MCF 10A (cell line): ENCODE measurements at regions not wholly inside any gene's neighbourhood (a gene's known extent, or its start where the extent isn't known, plus 50 kb on each side); places are given as distances from the start of the nearest gene placed in this dataset.
A peak's percentile ranks its signal among the peaks of the same experiment; 100 is the strongest.

Experiments used
- BruUV-seq: library from RNA; stranded (reverse); fragments of 400-500 nt; replicated peaks from 2 replicates; lab custom pipeline; 2021; lab: Mats Ljungman, UMichigan
- CTCF ChIA-PET: fragments of 300-600 bp; sonication (Branson Sonifier 250); formaldehyde crosslinking; extraction: SDS; loops from one replicate; lab custom pipeline; 2021; ENCODE audit warnings: antibody characterized with exemption, inconsistent platforms; lab: Yijun Ruan, JAX
- POLR2A ChIA-PET: fragments of 300-600, 350-650 bp; sonication (Branson Sonifier 250); formaldehyde crosslinking; extraction: SDS; loops from one replicate; lab custom pipeline; 2020; ENCODE audit warnings: antibody characterized with exemption, inconsistent platforms; lab: Yijun Ruan, JAX
- DNase-seq: peaks from one replicate; pipeline ENCODE4 v3.0.0-alpha.2; 2018; ENCODE audit not compliant: unreplicated experiment
- H3K27ac Mint-ChIP-seq: one replicate; pipeline ENCODE4 v1.8.0; 2022; ENCODE audit warnings: mild to moderate bottlenecking, low read depth, mixed read lengths; ENCODE audit not compliant: unreplicated experiment
- H3K27me3 Mint-ChIP-seq: one replicate; pipeline ENCODE4 v1.8.0; 2022; ENCODE audit warnings: mixed read lengths; ENCODE audit not compliant: insufficient read depth, unreplicated experiment
- H3K36me3 Mint-ChIP-seq: one replicate; pipeline ENCODE4 v1.8.0; 2022; ENCODE audit warnings: mild to moderate bottlenecking, moderate library complexity, mixed read lengths; ENCODE audit not compliant: insufficient read depth, unreplicated experiment
- H3K4me1 Mint-ChIP-seq: one replicate; pipeline ENCODE4 v1.8.0; 2022; ENCODE audit warnings: mixed read lengths; ENCODE audit not compliant: insufficient read depth, unreplicated experiment
- H3K4me3 Mint-ChIP-seq: one replicate; pipeline ENCODE4 v1.8.0; 2022; ENCODE audit warnings: mild to moderate bottlenecking, moderate library complexity, mixed read lengths; ENCODE audit not compliant: unreplicated experiment
- H3K9me3 Mint-ChIP-seq: one replicate; pipeline ENCODE4 v1.8.0; 2022; ENCODE audit warnings: mixed read lengths; ENCODE audit not compliant: unreplicated experiment
- intact Hi-C: fragments of 100-400 bp; cut with micrococcal nuclease; formaldehyde crosslinking; loops from 2 replicates; pipeline ENCODE4 v1.14.1; 2022
- TF ChIP-seq, protein P1 (sequence below): fragments of 200-600 bp; IDR thresholded peaks from one replicate; pipeline ENCODE4 v1.8.0; 2022; ENCODE audit warnings: antibody characterized with exemption, mild to moderate bottlenecking; ENCODE audit not compliant: unreplicated experiment

DNA sequence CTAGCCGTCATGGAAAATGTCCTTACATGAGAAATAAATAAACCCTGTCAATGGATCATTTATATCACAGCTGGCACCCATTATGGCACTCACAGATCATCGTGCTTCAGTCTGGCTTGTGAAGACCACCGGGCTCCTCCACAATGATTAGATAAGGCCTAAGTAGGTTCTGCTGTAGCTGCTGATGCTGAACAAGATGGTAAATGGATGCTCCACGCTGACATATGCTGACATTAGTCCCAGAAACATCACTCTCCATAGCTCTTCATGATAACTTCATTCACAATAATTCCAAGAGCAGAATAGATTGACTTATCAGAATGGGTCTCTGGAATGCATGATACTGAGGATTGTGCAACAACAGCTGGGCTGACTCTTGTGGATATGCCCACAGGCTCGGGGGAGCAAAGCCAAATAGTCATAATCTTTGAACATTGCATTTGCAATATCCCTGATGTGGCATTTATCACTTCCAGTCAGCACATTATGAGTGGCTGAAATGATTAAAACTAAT, 63.8 kb upstream of the RXFP2 start:
- BruUV-seq, result no TSS peak
- intact Hi-C loops, result no loop called here
- Mint-ChIP-seq H3K27me3 (peaks cover 21% of the 10 kb centered on the region), H3K36me3 (no peaks in the 10 kb centered on the region), H3K4me3 (no peak overlapping the region), H3K4me1 (peaks cover 6% of the 10 kb centered on the region), H3K27ac (no peak overlapping the region), H3K9me3 (no peaks in the 10 kb centered on the region)
- CTCF ChIA-PET, result interaction anchor here (0.6 kb wide), 1 partner anchor 24 kb away, joined by 4 read pairs; no protein-coding TSS in a partner anchor
- peak; percentile 21 for DNase-seq
- TF ChIP-seq, protein P1, sequence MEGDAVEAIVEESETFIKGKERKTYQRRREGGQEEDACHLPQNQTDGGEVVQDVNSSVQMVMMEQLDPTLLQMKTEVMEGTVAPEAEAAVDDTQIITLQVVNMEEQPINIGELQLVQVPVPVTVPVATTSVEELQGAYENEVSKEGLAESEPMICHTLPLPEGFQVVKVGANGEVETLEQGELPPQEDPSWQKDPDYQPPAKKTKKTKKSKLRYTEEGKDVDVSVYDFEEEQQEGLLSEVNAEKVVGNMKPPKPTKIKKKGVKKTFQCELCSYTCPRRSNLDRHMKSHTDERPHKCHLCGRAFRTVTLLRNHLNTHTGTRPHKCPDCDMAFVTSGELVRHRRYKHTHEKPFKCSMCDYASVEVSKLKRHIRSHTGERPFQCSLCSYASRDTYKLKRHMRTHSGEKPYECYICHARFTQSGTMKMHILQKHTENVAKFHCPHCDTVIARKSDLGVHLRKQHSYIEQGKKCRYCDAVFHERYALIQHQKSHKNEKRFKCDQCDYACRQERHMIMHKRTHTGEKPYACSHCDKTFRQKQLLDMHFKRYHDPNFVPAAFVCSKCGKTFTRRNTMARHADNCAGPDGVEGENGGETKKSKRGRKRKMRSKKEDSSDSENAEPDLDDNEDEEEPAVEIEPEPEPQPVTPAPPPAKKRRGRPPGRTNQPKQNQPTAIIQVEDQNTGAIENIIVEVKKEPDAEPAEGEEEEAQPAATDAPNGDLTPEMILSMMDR, result no peak
- POLR2A ChIA-PET, result interaction anchor here (0.5 kb wide), 1 partner anchor 402 kb away, joined by 4 read pairs; no protein-coding TSS in a partner anchor

DNA sequence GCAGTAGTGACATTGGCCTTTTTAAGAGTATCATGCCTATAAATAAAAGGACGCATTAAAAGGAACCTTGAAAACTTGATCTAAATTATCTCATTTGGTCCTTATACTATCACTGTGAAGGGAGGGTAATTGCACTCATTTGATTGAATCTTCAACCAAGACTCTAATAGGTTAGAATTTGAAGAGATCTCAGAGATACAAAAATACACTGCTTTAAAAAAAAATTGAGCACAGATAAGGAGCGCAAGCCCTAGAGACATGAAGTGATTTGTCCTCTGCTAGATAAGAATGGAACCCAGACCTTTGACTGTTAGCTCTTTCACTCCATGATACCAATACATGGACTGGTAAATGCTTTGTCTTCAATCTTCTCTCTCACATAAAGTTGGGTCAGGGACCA, 58.2 kb upstream of the RXFP2 start:
- TF ChIP-seq, protein P1, result no peak
- DNase-seq, result no peak
- Mint-ChIP-seq H3K36me3 (no peaks in the 10 kb centered on the region), H3K27ac (no peak overlapping the region), H3K4me1 (no peaks in the 10 kb centered on the region), H3K9me3 (no peaks in the 10 kb centered on the region), H3K27me3 (peaks cover 48% of the 10 kb centered on the region), H3K4me3 (no peak overlapping the region)
- intact Hi-C loops, result no loop called here
- no TSS peak for BruUV-seq
- ChIA-PET CTCF (no interaction called here), POLR2A (no interaction called here)

DNA sequence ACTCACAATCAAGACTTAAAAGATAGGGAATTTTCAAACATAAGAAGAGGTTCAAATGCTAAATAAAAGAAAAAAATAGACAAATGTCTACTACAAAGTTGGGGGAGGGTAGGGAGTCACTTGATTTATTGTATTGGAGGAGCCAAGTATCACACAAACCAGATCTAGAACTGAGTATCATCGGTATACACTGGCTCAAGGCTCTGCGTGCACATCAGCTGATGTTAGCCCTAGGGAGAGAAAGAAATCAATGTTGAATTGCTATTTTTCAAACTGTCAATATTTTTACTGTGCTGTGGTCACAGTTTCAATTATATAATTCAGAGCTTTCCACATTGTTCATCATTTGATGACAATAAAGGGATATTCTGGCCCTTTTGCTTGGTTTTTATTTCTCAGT, 54.9 kb upstream of the RXFP2 start:
- no peaks in the 10 kb centered on the region for H3K36me3 Mint-ChIP-seq
- BruUV-seq, result no TSS peak
- H3K27ac Mint-ChIP-seq, result no peak overlapping the region
- POLR2A ChIA-PET, result no interaction called here
- no peak overlapping the region for H3K4me3 Mint-ChIP-seq
- no peaks in the 10 kb centered on the region for H3K4me1 Mint-ChIP-seq
- CTCF ChIA-PET, result interaction anchor here (0.9 kb wide), 1 partner anchor 57 kb away, joined by 5 read pairs; no protein-coding TSS in a partner anchor
- TF ChIP-seq, protein P1, result no peak
- intact Hi-C loops, result no loop called here
- no peak for DNase-seq
- no peaks in the 10 kb centered on the region for H3K9me3 Mint-ChIP-seq
- H3K27me3 Mint-ChIP-seq, result peaks cover 70% of the 10 kb centered on the region

DNA sequence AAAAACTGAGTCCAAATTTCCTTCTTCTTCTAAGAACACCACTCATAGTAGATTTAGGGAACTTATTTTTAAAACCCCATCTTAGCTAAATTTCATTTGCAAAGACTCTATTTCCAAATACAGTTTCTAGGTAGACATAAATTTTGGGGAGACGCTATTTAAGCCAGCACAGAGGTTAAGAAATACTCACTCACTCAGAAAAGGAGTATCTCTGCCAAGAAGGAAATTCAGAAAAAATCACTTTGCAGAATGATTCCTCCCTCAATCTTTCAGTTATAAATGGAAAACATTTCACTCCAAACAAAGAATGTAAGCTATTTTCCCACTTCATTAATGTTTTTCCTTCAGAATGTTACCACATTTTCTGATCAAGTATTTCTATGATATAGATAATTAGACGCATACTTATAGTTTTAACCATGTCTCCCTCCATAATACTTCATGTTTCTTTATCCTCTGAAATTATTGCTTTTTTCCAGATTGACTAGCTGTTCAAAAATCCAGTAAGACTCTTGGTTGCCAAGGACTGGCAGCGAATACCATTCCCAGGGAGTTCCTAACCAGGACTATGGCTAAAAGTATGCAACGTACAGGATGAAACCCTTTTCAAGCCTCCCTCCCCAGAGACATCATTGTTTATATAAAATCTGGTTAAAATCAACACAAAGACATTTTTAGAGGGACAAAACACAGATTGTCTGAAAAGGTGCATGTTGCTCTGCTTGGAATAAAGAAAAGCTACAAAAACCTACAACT, 52.5 kb upstream of the RXFP2 start:
- TF ChIP-seq, protein P1, result no peak
- H3K27ac Mint-ChIP-seq, result no peak overlapping the region
- DNase-seq, result no peak
- H3K36me3 Mint-ChIP-seq, result no peaks in the 10 kb centered on the region
- H3K9me3 Mint-ChIP-seq, result no peaks in the 10 kb centered on the region
- BruUV-seq, result no TSS peak
- intact Hi-C loops, result no loop called here
- H3K27me3 Mint-ChIP-seq, result peaks cover 75% of the 10 kb centered on the region
- ChIA-PET POLR2A (no interaction called here), CTCF (no interaction called here)
- no peaks in the 10 kb centered on the region for H3K4me1 Mint-ChIP-seq
- no peak overlapping the region for H3K4me3 Mint-ChIP-seq
